ENCODE measurements at regions not wholly inside any gene's neighbourhood (a gene's known extent, or its start where the extent isn't known, plus 50 kb on each side); places are given as distances from the start of the nearest gene placed in this dataset.
"Not testable (repeated sequence)": the region's sequence is repeated elsewhere in the genome, so short reads cannot be mapped to it uniquely, and the experiment has no call there.

GRCh38 chr2:129404000-129404685 is 575.3 kb upstream of the RAB6C start:
- no peaks in the 10 kb centered on the region for H3K27me3 ChIP-seq (ENCODE audit: control insufficient read depth, insufficient read depth, low read length)
- H3K36me3 ChIP-seq (ENCODE audit: control insufficient read depth, insufficient read depth, low read length) = no peaks in the 10 kb centered on the region
- no peak overlapping the region for H3K4me3 ChIP-seq (ENCODE audit: low read depth, low read length)
- H3K9me3 ChIP-seq (ENCODE audit: control insufficient read depth, insufficient read depth, low read length) = no peaks in the 10 kb centered on the region
- H3K4me1 ChIP-seq (ENCODE audit: control insufficient read depth, insufficient read depth, low read length) = no peaks in the 10 kb centered on the region
- H3K9ac ChIP-seq (ENCODE audit: low read depth, low read length) = no peak overlapping the region

- Histone ChIP-seq H3K27me3 (ENCODE audit: control insufficient read depth, insufficient read depth, low read length) (no peaks in the 10 kb centered on the region), H3K4me3 (ENCODE audit: low read depth, low read length) (no peak overlapping the region)
Observed at GRCh38 chr2:129408570-129408969, 570.9 kb upstream of the RAB6C start.

GRCh38 chr2:129417041-129417440 is 562.4 kb upstream of the RAB6C start:
- not testable (repeated sequence) for H3K9me3 ChIP-seq (ENCODE audit: control insufficient read depth, insufficient read depth, low read length); H3K36me3 ChIP-seq (ENCODE audit: control insufficient read depth, insufficient read depth, low read length); H3K27me3 ChIP-seq (ENCODE audit: control insufficient read depth, insufficient read depth, low read length); H3K9ac ChIP-seq (ENCODE audit: low read depth, low read length); H3K4me3 ChIP-seq (ENCODE audit: low read depth, low read length); H3K4me1 ChIP-seq (ENCODE audit: control insufficient read depth, insufficient read depth, low read length)

More at GRCh38 chr2:129408570-129408969, 570.9 kb upstream of the RAB6C start:
- Histone ChIP-seq H3K4me1 (ENCODE audit: control insufficient read depth, insufficient read depth, low read length) (no peaks in the 10 kb centered on the region), H3K36me3 (ENCODE audit: control insufficient read depth, insufficient read depth, low read length) (no peaks in the 10 kb centered on the region), H3K9me3 (ENCODE audit: control insufficient read depth, insufficient read depth, low read length) (no peaks in the 10 kb centered on the region), H3K9ac (ENCODE audit: low read depth, low read length) (no peak overlapping the region)

GRCh38 chr2:129422028-129422427 is 557.4 kb upstream of the RAB6C start:
- Histone ChIP-seq H3K9ac (ENCODE audit: low read depth, low read length) (no peak overlapping the region), H3K4me3 (ENCODE audit: low read depth, low read length) (no peak overlapping the region), H3K9me3 (ENCODE audit: control insufficient read depth, insufficient read depth, low read length) (peaks cover 6% of the 10 kb centered on the region), H3K4me1 (ENCODE audit: control insufficient read depth, insufficient read depth, low read length) (no peaks in the 10 kb centered on the region), H3K27me3 (ENCODE audit: control insufficient read depth, insufficient read depth, low read length) (peaks cover 2% of the 10 kb centered on the region), H3K36me3 (ENCODE audit: control insufficient read depth, insufficient read depth, low read length) (no peaks in the 10 kb centered on the region)

- Histone ChIP-seq H3K4me1 (ENCODE audit: control insufficient read depth, insufficient read depth, low read length) (no peaks in the 10 kb centered on the region), H3K27me3 (ENCODE audit: control insufficient read depth, insufficient read depth, low read length) (no peaks in the 10 kb centered on the region), H3K9ac (ENCODE audit: low read depth, low read length) (no peak overlapping the region)
Observed at GRCh38 chr2:129428086-129428660, 551.3 kb upstream of the RAB6C start.

GRCh38 chr2:129430911-129431310 is 548.6 kb upstream of the RAB6C start:
- Histone ChIP-seq H3K4me3 (ENCODE audit: low read depth, low read length) (no peak overlapping the region), H3K27me3 (ENCODE audit: control insufficient read depth, insufficient read depth, low read length) (no peaks in the 10 kb centered on the region), H3K9me3 (ENCODE audit: control insufficient read depth, insufficient read depth, low read length) (no peaks in the 10 kb centered on the region), H3K36me3 (ENCODE audit: control insufficient read depth, insufficient read depth, low read length) (no peaks in the 10 kb centered on the region), H3K9ac (ENCODE audit: low read depth, low read length) (no peak overlapping the region), H3K4me1 (ENCODE audit: control insufficient read depth, insufficient read depth, low read length) (no peaks in the 10 kb centered on the region)

More at GRCh38 chr2:129428086-129428660, 551.3 kb upstream of the RAB6C start:
- no peaks in the 10 kb centered on the region for H3K36me3 ChIP-seq (ENCODE audit: control insufficient read depth, insufficient read depth, low read length)
- H3K4me3 ChIP-seq (ENCODE audit: low read depth, low read length) = no peak overlapping the region
- H3K9me3 ChIP-seq (ENCODE audit: control insufficient read depth, insufficient read depth, low read length) = peaks cover 3% of the 10 kb centered on the region

- Histone ChIP-seq H3K4me3 (ENCODE audit: low read depth, low read length) (no peak overlapping the region), H3K9me3 (ENCODE audit: control insufficient read depth, insufficient read depth, low read length) (no peaks in the 10 kb centered on the region), H3K9ac (ENCODE audit: low read depth, low read length) (no peak overlapping the region)
Observed at GRCh38 chr2:129431881-129432280, 547.6 kb upstream of the RAB6C start.

GRCh38 chr2:129436809-129437208 is 542.7 kb upstream of the RAB6C start:
- Histone ChIP-seq H3K27me3 (ENCODE audit: control insufficient read depth, insufficient read depth, low read length) (no peaks in the 10 kb centered on the region), H3K9ac (ENCODE audit: low read depth, low read length) (no peak overlapping the region), H3K9me3 (ENCODE audit: control insufficient read depth, insufficient read depth, low read length) (no peaks in the 10 kb centered on the region), H3K4me1 (ENCODE audit: control insufficient read depth, insufficient read depth, low read length) (no peaks in the 10 kb centered on the region), H3K4me3 (ENCODE audit: low read depth, low read length) (no peak overlapping the region), H3K36me3 (ENCODE audit: control insufficient read depth, insufficient read depth, low read length) (no peaks in the 10 kb centered on the region)

More at GRCh38 chr2:129431881-129432280, 547.6 kb upstream of the RAB6C start:
- H3K4me1 ChIP-seq (ENCODE audit: control insufficient read depth, insufficient read depth, low read length) = no peaks in the 10 kb centered on the region
- H3K36me3 ChIP-seq (ENCODE audit: control insufficient read depth, insufficient read depth, low read length) = no peaks in the 10 kb centered on the region
- no peaks in the 10 kb centered on the region for H3K27me3 ChIP-seq (ENCODE audit: control insufficient read depth, insufficient read depth, low read length)

- Histone ChIP-seq H3K27me3 (ENCODE audit: control insufficient read depth, insufficient read depth, low read length) (no peaks in the 10 kb centered on the region), H3K4me3 (ENCODE audit: low read depth, low read length) (no peak overlapping the region), H3K9me3 (ENCODE audit: control insufficient read depth, insufficient read depth, low read length) (no peaks in the 10 kb centered on the region), H3K4me1 (ENCODE audit: control insufficient read depth, insufficient read depth, low read length) (no peaks in the 10 kb centered on the region), H3K9ac (ENCODE audit: low read depth, low read length) (no peak overlapping the region), H3K36me3 (ENCODE audit: control insufficient read depth, insufficient read depth, low read length) (no peaks in the 10 kb centered on the region)
Observed at GRCh38 chr2:129437725-129438124, 541.7 kb upstream of the RAB6C start.

- H3K36me3 ChIP-seq (ENCODE audit: control insufficient read depth, insufficient read depth, low read length) = no peaks in the 10 kb centered on the region
- no peaks in the 10 kb centered on the region for H3K9me3 ChIP-seq (ENCODE audit: control insufficient read depth, insufficient read depth, low read length)
- H3K27me3 ChIP-seq (ENCODE audit: control insufficient read depth, insufficient read depth, low read length) = no peaks in the 10 kb centered on the region
- H3K4me3 ChIP-seq (ENCODE audit: low read depth, low read length) = no peak overlapping the region
- H3K9ac ChIP-seq (ENCODE audit: low read depth, low read length) = no peak overlapping the region
- no peaks in the 10 kb centered on the region for H3K4me1 ChIP-seq (ENCODE audit: control insufficient read depth, insufficient read depth, low read length)
Observed at GRCh38 chr2:129438501-129439057, 540.9 kb upstream of the RAB6C start.

- H3K9me3 ChIP-seq (ENCODE audit: control insufficient read depth, insufficient read depth, low read length) = no peaks in the 10 kb centered on the region
- no peaks in the 10 kb centered on the region for H3K4me1 ChIP-seq (ENCODE audit: control insufficient read depth, insufficient read depth, low read length)
- no peaks in the 10 kb centered on the region for H3K27me3 ChIP-seq (ENCODE audit: control insufficient read depth, insufficient read depth, low read length)
Observed at GRCh38 chr2:129439406-129440302, 539.8 kb upstream of the RAB6C start.

More at GRCh38 chr2:129439406-129440302, 539.8 kb upstream of the RAB6C start:
- no peak overlapping the region for H3K9ac ChIP-seq (ENCODE audit: low read depth, low read length)
- H3K4me3 ChIP-seq (ENCODE audit: low read depth, low read length) = no peak overlapping the region
- H3K36me3 ChIP-seq (ENCODE audit: control insufficient read depth, insufficient read depth, low read length) = no peaks in the 10 kb centered on the region
